ENCODE measurements at regions not wholly inside any gene's neighbourhood (a gene's known extent, or its start where the extent isn't known, plus 50 kb on each side); places are given as distances from the start of the nearest gene placed in this dataset.

DNA sequence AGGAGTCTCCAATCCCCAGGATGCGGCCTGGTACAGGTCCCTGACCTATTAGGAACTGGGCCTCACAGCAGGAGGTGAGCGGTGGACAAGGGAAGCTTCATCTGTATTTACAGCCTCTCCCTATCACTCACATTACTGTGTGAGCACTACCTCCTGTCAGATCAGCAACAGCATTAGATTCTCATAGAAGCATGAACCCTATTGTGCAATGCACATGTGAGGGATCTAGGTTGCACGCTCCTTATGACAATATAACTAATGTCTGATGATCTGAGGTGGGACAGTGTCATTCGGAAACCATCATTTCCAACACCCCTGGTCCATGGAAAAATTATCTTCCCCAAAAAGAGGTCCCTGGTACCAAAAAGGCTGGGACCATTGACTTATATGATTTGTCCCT is 1000.5 kb downstream of the FLRT2 start:
- TF ChIP-seq, protein P1, sequence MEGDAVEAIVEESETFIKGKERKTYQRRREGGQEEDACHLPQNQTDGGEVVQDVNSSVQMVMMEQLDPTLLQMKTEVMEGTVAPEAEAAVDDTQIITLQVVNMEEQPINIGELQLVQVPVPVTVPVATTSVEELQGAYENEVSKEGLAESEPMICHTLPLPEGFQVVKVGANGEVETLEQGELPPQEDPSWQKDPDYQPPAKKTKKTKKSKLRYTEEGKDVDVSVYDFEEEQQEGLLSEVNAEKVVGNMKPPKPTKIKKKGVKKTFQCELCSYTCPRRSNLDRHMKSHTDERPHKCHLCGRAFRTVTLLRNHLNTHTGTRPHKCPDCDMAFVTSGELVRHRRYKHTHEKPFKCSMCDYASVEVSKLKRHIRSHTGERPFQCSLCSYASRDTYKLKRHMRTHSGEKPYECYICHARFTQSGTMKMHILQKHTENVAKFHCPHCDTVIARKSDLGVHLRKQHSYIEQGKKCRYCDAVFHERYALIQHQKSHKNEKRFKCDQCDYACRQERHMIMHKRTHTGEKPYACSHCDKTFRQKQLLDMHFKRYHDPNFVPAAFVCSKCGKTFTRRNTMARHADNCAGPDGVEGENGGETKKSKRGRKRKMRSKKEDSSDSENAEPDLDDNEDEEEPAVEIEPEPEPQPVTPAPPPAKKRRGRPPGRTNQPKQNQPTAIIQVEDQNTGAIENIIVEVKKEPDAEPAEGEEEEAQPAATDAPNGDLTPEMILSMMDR (IDR thresholded peaks at IDR 0.05), result no peak
- TF ChIP-seq EZH2phosphoT487 (IDR thresholded peaks at IDR 0.05), result no peak
- no peak for TF ChIP-seq EZH2 (IDR thresholded peaks at IDR 0.05)

All from neural progenitor cell (in vitro differentiated cells).